Eye (tissue), 1 donor: ENCODE measurements at regions not wholly inside any gene's neighbourhood (a gene's known extent, or its start where the extent isn't known, plus 50 kb on each side); places are given as distances from the start of the nearest gene placed in this dataset.
"Not testable (repeated sequence)": the region's sequence is repeated elsewhere in the genome, so short reads cannot be mapped to it uniquely, and the experiment has no call there.

ENCODE experiments used
- DNase-seq: peaks from one replicate; pipeline ENCODE4 v3.0.0-alpha.2; 2015

- DNase-seq, result no peak
Observed at GRCh38 chr4:66094070-66094469, 423.8 kb upstream of the EPHA5 start.

DNA sequence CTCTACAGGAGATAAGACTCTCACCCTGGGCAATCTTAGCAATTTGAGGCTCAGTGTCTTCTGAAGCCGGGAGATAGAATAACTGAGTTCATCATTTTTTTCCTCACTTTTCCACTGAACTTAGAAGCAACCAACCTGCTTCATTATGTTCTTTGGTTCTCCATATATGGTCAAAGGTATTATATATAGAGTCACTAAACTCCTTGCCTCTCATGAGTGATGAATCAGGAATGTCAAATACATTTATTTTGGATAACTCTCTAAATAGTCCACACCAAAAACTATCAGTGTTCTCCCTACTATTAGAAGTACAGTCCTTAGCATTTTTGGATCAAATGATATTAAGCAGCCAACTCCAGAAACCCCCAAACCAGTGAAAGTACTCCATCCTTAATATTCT is 421.5 kb upstream of the EPHA5 start:
- no peak for DNase-seq

- no peak for DNase-seq
Observed at GRCh38 chr4:66073961-66074360, 403.7 kb upstream of the EPHA5 start.

GRCh38 chr4:66071911-66072310 is 401.6 kb upstream of the EPHA5 start:
- DNase-seq, result no peak

GRCh38 chr4:66062921-66063320 is 392.6 kb upstream of the EPHA5 start:
- peak; percentile 24 for DNase-seq

GRCh38 chr4:66062044-66062443 is 391.8 kb upstream of the EPHA5 start:
- DNase-seq, result no peak

DNA sequence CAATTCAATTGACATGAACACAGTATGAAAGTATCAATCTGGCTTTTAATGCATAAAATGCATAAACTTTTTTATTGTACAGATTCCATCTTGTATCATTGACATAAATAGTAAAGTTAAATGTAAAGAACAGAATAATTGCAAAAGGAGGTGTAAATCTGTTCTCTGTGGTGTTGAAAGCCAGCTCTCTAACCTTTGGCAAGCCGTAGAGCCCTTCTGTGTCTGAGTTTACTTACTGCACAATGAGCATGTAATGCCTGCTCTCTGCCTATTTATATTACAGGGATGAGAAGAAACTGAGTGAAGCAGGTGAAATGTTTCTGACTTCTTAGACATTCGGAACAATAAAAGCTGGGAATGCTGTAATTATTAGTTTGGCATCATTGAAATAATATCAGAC is 389.3 kb upstream of the EPHA5 start:
- no peak for DNase-seq

- DNase-seq, result no peak
Observed at GRCh38 chr4:66059136-66059535, 388.8 kb upstream of the EPHA5 start.

GRCh38 chr4:66055999-66056398 is 385.7 kb upstream of the EPHA5 start:
- DNase-seq, result no peak

DNA sequence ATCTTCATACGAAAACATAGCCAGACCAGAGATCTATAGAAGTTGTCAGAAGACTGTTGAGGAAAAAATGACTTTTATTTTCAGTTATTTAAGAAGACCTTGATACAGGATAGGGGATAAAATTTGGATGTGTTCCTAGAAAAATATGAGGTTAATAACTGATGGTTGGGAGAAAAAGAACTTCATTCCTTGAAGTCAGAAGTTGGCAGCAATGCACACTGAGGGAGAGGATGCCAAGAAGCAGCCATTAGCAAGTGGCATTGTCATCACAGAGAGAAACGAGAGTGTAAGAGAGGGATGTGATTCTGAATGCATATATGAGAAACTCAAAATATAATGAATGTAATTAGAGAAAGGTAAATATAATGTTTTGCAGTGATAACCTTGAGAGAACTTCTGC is 382.1 kb upstream of the EPHA5 start:
- no peak for DNase-seq

GRCh38 chr4:66048861-66049260 is 378.6 kb upstream of the EPHA5 start:
- DNase-seq, result no peak

DNA sequence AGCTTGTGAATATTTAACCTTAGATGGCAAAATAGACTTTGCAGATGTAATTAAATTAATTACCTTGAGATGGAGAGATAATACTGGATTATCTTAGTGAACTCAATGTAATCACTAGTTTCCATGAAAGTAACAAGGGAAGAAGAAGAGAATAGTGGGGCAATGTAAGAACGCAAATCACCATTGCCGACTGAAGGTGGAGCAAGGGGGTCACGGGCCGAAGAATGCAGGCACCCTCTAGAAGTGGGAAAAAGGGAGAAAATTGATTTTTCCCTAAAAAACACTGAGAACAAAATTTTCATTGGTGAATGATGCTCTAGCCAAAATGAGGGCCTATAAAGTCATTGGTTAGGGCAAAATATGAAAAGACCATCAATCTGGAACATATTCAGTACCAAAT is 375.6 kb upstream of the EPHA5 start:
- DNase-seq, result no peak

DNA sequence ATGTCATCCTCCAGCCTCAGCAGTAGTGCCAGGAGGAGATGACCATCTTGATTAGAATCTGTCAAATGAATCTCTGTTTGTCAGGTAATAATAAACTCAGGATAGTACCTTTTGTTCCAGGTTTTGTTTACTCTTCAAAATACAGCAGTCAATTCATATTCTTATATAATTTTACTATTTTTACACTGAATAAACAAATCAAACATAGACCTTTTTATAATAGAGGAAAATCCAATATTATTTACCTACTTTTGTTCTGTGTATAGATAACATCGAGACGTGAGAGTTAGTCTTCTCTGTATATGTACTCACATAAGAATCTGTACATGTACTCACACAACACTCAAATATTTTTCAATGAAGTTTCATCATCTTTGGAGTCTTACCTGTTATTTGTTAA is 365.4 kb upstream of the EPHA5 start:
- no peak for DNase-seq

DNA sequence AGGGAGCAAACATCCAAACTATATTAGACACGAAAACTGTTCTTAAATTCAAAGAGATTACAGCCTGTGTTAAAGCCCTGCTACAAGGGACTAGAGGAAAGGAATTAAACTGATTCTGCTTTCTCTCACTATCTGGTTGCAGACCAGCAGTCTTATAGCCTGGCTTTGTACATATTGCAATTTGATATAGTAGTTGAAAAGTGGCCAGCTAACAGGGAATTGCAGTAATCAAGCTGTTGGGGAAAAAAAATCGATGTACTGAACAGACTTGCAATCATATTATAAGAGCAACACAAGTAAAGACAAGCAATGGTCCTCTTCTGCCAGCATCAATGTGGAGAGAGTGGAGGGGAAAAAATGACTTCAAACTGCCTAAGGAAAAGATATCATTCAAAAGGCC is 364.4 kb upstream of the EPHA5 start:
- DNase-seq, result peak; percentile 22

DNA sequence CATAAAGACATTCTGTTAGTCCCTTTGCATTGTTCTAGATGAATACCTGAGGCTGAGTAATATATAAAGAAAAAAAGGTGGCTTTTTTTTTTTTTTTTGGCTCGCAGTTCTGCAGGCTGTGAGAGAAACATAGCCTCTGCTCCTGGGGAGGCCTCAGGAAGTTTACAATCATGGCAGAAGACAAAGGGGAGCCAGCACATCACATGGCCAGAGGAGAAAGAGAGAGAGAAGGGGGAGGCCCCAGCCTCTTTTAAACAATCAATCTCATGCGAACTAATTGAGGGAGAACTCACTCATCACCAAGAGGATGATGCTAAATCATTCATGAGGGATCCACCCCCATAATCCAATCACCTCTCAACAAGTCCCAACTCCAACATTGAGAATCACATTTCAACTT is 364.0 kb upstream of the EPHA5 start:
- DNase-seq, result peak; percentile 3

DNA sequence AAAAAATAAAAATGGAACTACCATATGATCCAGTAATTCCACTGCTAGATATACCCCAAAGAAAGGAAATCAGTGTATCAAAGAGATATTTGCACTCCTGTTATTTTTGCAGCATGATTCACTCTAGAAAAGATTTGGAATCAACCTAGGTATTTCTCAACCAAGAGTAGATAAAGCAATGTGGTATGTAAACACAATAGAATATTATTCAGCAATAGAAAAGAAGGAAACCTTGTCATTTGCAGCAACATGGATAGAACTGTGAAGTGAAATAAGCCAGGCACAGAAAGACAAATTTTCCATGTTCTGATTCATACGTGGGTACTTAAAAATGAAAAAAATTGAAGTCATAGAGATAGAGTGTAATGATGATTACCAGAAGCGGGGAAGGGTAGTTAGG is 362.3 kb upstream of the EPHA5 start:
- DNase-seq, result no peak

DNA sequence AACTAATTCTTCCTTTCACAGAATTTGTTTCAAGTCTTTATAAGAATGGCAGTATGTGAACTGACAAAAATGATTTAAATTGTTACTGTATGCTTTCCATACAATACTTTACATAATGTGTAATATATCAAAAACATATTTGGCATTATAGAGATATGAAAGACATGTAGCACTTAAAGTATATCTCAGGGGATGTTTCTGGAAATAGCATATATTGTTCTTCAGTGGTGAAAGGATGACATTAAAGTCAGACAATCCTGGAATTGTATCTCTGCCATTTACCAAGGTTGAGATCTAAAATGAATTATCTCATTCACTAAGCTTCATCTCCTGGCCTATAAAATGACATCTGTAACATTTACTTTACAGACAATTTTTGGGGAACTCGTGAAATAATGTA is 358.4 kb upstream of the EPHA5 start:
- DNase-seq, result no peak

DNA sequence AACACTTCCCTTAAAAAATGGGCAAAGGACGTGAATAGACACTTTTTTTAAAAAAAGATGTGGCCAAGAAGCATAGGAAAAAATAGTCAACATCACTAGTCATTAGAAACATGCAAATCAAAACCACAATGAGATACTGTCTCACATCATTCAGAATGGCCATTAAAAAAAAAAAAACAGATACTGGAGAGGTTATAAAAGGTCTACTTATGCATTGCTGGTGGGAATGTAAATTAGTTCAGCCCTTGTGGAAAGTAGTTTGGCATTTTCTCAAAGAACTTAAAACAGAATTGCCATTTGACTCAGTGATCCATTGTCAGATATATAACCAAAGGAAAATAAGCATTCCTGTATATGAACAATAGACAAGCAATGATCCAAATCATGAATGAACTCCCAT is 352.8 kb upstream of the EPHA5 start:
- no peak for DNase-seq

DNA sequence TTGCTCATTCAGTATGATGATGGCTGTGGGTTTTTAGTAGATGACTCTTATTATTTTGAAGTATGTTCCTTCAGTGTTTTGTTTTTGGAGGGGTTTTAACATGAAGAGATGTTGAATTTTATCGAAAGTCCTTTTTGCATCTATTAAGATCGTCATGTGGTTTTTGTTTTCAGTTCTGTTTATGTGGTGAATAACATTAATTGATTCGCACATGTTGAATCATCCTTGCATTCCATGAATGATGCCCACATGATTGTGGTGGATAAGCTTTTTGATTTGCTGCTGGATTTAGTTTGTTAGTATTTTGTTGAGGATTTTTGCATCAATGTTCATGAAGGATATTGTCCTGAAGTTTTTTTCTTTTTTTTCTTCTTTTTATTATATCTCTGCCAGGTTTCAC is 347.4 kb upstream of the EPHA5 start:
- DNase-seq, result no peak

- DNase-seq, result no peak
Observed at GRCh38 chr4:66016240-66016639, 346.0 kb upstream of the EPHA5 start.

GRCh38 chr4:66014146-66014765 is 344.0 kb upstream of the EPHA5 start:
- DNase-seq, result peak; percentile 28

DNA sequence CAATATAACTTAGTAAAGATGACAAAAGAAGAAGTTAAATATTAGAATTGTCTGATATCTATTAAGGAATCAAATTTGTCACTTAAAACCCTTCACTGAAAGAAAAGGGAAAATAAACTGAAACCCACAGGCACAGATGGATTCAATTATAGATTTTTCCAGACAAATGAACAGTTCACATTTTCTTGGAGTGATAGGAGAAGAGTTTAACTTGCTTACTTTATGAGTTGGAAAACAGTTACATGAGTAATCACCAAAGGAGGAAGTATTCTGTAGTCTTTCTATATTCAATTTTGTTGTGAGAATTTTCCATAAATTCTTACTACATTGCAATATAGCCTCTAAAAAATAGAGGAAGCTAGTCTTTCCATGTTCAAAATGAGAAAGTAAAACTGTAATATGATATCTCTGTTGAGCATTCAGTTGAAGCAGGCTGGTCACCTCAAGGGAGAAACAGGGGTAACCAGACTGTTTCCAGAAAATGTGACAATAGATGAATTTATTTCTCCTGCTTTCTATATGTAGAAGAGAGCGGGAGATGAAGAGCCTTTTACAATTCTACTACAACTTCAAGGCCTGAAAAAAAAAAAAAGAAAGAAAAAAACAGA is 330.3 kb upstream of the EPHA5 start:
- DNase-seq, result peak; percentile 51

DNA sequence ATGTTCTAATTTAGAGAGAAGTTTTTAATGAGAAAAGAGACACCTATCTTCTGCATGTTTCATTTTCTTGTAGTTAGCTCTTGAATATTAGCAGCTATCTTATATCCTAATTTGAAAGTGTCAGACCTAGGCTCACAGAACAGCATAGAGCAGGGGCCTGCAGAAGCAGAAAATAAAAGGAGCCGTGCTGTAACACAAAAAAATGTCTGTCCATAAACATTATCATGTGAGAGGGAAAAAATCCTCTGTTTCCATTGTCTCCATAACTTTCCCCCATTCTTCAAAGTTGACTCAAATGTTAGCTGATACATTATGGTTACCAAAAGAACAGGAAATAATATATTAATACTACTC is 329.2 kb upstream of the EPHA5 start:
- no peak for DNase-seq

- DNase-seq, result not testable (repeated sequence)
Observed at GRCh38 chr4:65998807-65999517, 328.7 kb upstream of the EPHA5 start.

DNA sequence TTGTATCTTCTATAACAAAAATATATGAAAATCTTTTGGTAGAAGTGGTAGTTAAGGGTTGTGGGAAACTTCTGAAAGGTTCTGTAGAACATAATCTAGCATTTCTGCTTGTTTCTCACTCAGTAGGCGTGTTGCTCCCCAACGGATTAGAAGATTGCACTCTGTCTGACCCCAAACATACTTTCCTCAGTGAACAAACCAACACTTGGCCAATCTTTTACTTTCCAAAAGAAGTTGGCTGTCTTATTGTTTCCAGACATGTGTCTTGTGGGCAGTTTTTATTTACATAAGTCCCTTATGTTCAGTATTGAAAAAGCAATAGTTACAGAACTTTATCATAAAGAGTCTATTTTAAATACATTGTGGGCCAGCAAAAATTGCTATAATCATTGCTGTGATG is 312.8 kb upstream of the EPHA5 start:
- peak; percentile 46 for DNase-seq
